K562 (cell line): ENCODE measurements at regions not wholly inside any gene's neighbourhood (a gene's known extent, or its start where the extent isn't known, plus 50 kb on each side); places are given as distances from the start of the nearest gene placed in this dataset.
A peak's percentile ranks its signal among the peaks of the same experiment; 100 is the strongest.

Source experiments
- C11orf30 ChIP-seq: fragments of 450-650 bp; IDR thresholded peaks from 2 replicates; pipeline ENCODE4 v1.6.1; 2016; ENCODE audit warnings: low read depth, mild to moderate bottlenecking
- CREM ChIP-seq: IDR thresholded peaks from 2 replicates; pipeline ENCODE4 v1.6.1; 2014; ENCODE audit warnings: antibody characterized with exemption, low read depth
- GTF3C2 ChIP-seq: IDR thresholded peaks from 3 replicates; pipeline ENCODE4 v1.6.1; 2011; ENCODE audit warnings: borderline replicate concordance, mild to moderate bottlenecking, moderate library complexity; ENCODE audit not compliant: insufficient read length; ENCODE audit errors: extremely low read depth
- JUNB ChIP-seq: fragments of 450-650 bp; formaldehyde crosslinking; conservative IDR thresholded peaks from 2 replicates; pipeline ENCODE4 v1.4.0; 2020; ENCODE audit warnings: mild to moderate bottlenecking
- MAZ ChIP-seq, 2 experiments: fragments of 450-650 bp in 1 of 2; sonication (generic) in 1 of 2; formaldehyde crosslinking; IDR thresholded peaks in 1 of 2; conservative IDR thresholded peaks in 1 of 2; 2 replicates each; pipeline versions ENCODE4 v1.4.0 to v1.5.0; 2020; ENCODE audit warnings: mild to moderate bottlenecking in 1 of 2, missing genetic modification reagents in 1 of 2
- NFRKB ChIP-seq: fragments of 450-650 bp; IDR thresholded peaks from 2 replicates; pipeline ENCODE4 v1.6.1; 2016; ENCODE audit warnings: low read depth
- NR2C1 ChIP-seq, 2 experiments: fragments of 450-650 bp; IDR thresholded peaks; 2 replicates each; pipeline ENCODE4 v1.6.1; 2017; ENCODE audit warnings: mild to moderate bottlenecking in 2 of 2, antibody characterized with exemption in 1 of 2, inconsistent platforms in 1 of 2, missing compliant biosample characterization in 1 of 2, missing genetic modification characterization in 1 of 2
- RBBP5 ChIP-seq: fragments of 200-600 bp; sonication (generic); IDR thresholded peaks from 2 replicates; pipeline ENCODE4 v1.6.1; 2012; ENCODE audit warnings: borderline replicate concordance, mild to moderate bottlenecking, low read length, control low read depth, inconsistent platforms; ENCODE audit not compliant: insufficient read depth, poor library complexity, severe bottlenecking
- SMARCC2 ChIP-seq: fragments of 450-650 bp; IDR thresholded peaks from 2 replicates; pipeline ENCODE4 v1.6.1; 2017; ENCODE audit warnings: antibody characterized with exemption, moderate library complexity, mild to moderate bottlenecking, low read depth
- SRF ChIP-seq, 2 experiments: fragments of 250-450, 450-650 bp in 1 of 2; sonication (Bioruptor Pico) in 1 of 2; sonication (generic) in 1 of 2; formaldehyde crosslinking; IDR thresholded peaks; 2 replicates each; pipeline versions ENCODE4 v1.5.0 to v1.5.1; 2020 to 2022; ENCODE audit warnings: mild to moderate bottlenecking in 1 of 2, missing genetic modification reagents in 1 of 2
- TARDBP ChIP-seq: fragments of 450-650 bp; IDR thresholded peaks from 2 replicates; pipeline ENCODE4 v1.6.1; 2016
- TGIF2 ChIP-seq: sonication (generic); formaldehyde crosslinking; IDR thresholded peaks from 2 replicates; pipeline ENCODE4 v1.8.1; 2022; ENCODE audit warnings: mild to moderate bottlenecking, missing genetic modification reagents, moderate library complexity
- ZKSCAN1 ChIP-seq: fragments of 150-350 bp; IDR thresholded peaks from 2 replicates; pipeline ENCODE4 v1.6.1; 2016; ENCODE audit warnings: low read depth, low read length
- ZNF23 ChIP-seq: fragments of 250-450 bp; sonication (Bioruptor Pico); IDR thresholded peaks from 2 replicates; pipeline ENCODE4 v1.4.0; 2020; ENCODE audit warnings: mild to moderate bottlenecking
- ZNF354B ChIP-seq: fragments of 250-450 bp; sonication (Bioruptor Pico); IDR thresholded peaks from 2 replicates; pipeline ENCODE4 v1.4.0; 2020
- ZNF76 ChIP-seq: fragments of 250-450 bp; sonication (Bioruptor Pico); IDR thresholded peaks from 2 replicates; pipeline ENCODE4 v1.4.0; 2020; ENCODE audit warnings: mild to moderate bottlenecking, moderate library complexity, borderline replicate concordance
- TF ChIP-seq, protein P1 (sequence below): sonication (generic); formaldehyde crosslinking; IDR thresholded peaks from 2 replicates; pipeline ENCODE4 v1.8.1; 2023; ENCODE audit warnings: mild to moderate bottlenecking, missing genetic modification reagents
- TF ChIP-seq, protein P2 (sequence below): sonication (generic); formaldehyde crosslinking; IDR thresholded peaks from 2 replicates; pipeline ENCODE4 v1.8.0; 2023; ENCODE audit warnings: mild to moderate bottlenecking, missing genetic modification reagents
- TF ChIP-seq, protein P3 (sequence below): sonication (generic); formaldehyde crosslinking; IDR thresholded peaks from 2 replicates; pipeline ENCODE4 v1.8.0; 2022; ENCODE audit warnings: mild to moderate bottlenecking, missing genetic modification reagents, borderline replicate concordance

DNA sequence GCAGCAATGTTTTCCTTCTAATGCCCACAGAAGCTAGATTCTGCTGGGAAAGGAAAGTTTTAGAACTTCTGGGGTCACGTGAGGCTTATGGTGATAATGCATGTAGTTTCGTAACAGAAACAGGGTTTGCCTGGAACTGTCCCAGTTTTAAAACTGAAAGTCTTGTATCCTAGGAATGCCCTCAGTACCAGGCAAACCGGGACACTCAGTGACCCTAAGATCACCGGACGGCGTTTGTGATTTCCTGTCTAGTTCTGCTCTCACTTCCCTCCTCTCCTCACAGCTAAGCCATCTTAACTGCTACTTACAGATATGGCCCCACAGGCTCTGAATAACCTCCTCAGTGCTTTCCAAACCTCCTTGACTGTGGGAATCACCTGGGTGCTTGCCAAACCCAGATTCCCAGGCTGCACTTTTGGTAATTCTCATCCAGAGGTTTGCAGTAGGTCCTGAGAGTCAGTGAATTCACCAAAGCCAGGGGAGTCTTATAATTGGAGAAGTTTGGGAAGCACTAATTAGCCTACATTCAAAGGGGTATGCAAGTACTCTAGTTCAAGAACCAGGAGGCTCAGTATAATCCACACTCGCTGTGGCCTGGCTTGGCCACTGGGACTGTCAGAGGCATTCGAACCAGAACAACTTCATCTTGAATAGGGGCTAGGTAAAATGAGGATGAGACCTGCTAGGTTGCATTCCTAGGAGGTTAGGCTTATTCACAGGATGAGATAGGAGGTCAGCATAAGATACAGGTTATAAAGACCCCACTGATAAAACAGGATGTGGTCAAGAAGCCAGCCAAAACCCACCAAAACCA lies 231.6 kb upstream of the MYLIP start (continued):
- no peak for TF ChIP-seq TGIF2
- 0 out of 4 replicates have a peak, but pooled peaks of 1 of the 2 experiments have one; percentile 9 for TF ChIP-seq SRF (CRISPR knock-in tag; IDR thresholded peaks at IDR 0.05)
- peak; percentile 35; the same call in 1 of the 2 replicates for TF ChIP-seq ZNF354B (CRISPR knock-in tag)
- TF ChIP-seq GTF3C2: no peak
- TF ChIP-seq NR2C1 (IDR thresholded peaks at IDR 0.05): peak; percentile 44; the same call in 1 of the 2 replicates
- TF ChIP-seq NR2C1 (tag; IDR thresholded peaks at IDR 0.05): peak; percentile 53; the same call in 1 of the 2 replicates
- TF ChIP-seq, protein P1, sequence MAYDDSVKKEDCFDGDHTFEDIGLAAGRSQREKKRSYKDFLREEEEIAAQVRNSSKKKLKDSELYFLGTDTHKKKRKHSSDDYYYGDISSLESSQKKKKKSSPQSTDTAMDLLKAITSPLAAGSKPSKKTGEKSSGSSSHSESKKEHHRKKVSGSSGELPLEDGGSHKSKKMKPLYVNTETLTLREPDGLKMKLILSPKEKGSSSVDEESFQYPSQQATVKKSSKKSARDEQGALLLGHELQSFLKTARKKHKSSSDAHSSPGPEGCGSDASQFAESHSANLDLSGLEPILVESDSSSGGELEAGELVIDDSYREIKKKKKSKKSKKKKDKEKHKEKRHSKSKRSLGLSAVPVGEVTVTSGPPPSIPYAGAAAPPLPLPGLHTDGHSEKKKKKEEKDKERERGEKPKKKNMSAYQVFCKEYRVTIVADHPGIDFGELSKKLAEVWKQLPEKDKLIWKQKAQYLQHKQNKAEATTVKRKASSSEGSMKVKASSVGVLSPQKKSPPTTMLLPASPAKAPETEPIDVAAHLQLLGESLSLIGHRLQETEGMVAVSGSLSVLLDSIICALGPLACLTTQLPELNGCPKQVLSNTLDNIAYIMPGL: no peak
- TF ChIP-seq SMARCC2: peak; percentile 27; the same call in 1 of the 2 replicates
- TF ChIP-seq, protein P2, sequence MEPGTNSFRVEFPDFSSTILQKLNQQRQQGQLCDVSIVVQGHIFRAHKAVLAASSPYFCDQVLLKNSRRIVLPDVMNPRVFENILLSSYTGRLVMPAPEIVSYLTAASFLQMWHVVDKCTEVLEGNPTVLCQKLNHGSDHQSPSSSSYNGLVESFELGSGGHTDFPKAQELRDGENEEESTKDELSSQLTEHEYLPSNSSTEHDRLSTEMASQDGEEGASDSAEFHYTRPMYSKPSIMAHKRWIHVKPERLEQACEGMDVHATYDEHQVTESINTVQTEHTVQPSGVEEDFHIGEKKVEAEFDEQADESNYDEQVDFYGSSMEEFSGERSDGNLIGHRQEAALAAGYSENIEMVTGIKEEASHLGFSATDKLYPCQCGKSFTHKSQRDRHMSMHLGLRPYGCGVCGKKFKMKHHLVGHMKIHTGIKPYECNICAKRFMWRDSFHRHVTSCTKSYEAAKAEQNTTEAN (CRISPR knock-in tag): no peak
- TF ChIP-seq, protein P3, sequence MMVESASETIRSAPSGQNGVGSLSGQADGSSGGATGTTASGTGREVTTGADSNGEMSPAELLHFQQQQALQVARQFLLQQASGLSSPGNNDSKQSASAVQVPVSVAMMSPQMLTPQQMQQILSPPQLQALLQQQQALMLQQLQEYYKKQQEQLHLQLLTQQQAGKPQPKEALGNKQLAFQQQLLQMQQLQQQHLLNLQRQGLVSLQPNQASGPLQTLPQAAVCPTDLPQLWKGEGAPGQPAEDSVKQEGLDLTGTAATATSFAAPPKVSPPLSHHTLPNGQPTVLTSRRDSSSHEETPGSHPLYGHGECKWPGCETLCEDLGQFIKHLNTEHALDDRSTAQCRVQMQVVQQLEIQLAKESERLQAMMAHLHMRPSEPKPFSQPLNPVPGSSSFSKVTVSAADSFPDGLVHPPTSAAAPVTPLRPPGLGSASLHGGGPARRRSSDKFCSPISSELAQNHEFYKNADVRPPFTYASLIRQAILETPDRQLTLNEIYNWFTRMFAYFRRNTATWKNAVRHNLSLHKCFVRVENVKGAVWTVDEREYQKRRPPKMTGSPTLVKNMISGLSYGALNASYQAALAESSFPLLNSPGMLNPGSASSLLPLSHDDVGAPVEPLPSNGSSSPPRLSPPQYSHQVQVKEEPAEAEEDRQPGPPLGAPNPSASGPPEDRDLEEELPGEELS (CRISPR knock-in tag): 0 out of 2 replicates have a peak, but pooled peaks have one; percentile 31
- no peak for TF ChIP-seq ZNF23 (CRISPR knock-in tag)
- TF ChIP-seq CREM: 0 out of 2 replicates have a peak, but pooled peaks have one; percentile 6
- TF ChIP-seq NFRKB: peak; percentile 79; the same call in 1 of the 2 replicates
- 0 out of 2 replicates have a peak, but pooled peaks have one; percentile 9 for TF ChIP-seq ZNF76
- no peak for TF ChIP-seq RBBP5
- TF ChIP-seq ZKSCAN1: no peak
- TF ChIP-seq JUNB (CRISPR knock-in tag): no peak
- TF ChIP-seq TARDBP: no peak
- peak in 1 of 2 experiments; percentile 43; a peak in 1 of 4 replicates for TF ChIP-seq MAZ (CRISPR knock-in tag; conservative IDR thresholded peaks at IDR 0.05 in 1 of 2, IDR thresholded peaks at IDR 0.05 in 1 of 2)
- no peak for TF ChIP-seq C11orf30
